ENCODE measurements at regions not wholly inside any gene's neighbourhood (a gene's known extent, or its start where the extent isn't known, plus 50 kb on each side); places are given as distances from the start of the nearest gene placed in this dataset.

- Histone ChIP-seq H2AFZ (ENCODE audit: low read depth) (no peak overlapping the region), H3K36me3 (replicated peaks in 1 of 2; ENCODE audit: control insufficient read depth in 1 of 2, insufficient read depth in 2 of 2, low read length in 1 of 2) (no peaks in the 10 kb centered on the region), H3F3A (replicated peaks; ENCODE audit: insufficient read depth) (no peaks in the 10 kb centered on the region), H4K20me1 (ENCODE audit: insufficient read depth) (no peaks in the 10 kb centered on the region), H3K27me3 (ENCODE audit: insufficient read depth) (no peaks in the 10 kb centered on the region), H3K4me2 (no peak overlapping the region), H3K9me3 (no peaks in the 10 kb centered on the region), H3K9me2 (no peaks in the 10 kb centered on the region), H3K4me3 (ENCODE audit: low read depth in 2 of 2, low read length in 1 of 2) (no peak overlapping the region), H3K9ac (no peak overlapping the region), H3K79me2 (ENCODE audit: insufficient read depth) (no peaks in the 10 kb centered on the region), H3K4me1 (ENCODE audit: control insufficient read depth in 1 of 2, insufficient read depth in 2 of 2, low read depth in 1 of 2, low read length in 1 of 2) (no peaks in the 10 kb centered on the region), H3K27ac (ENCODE audit: low read depth in 2 of 2, low read length in 1 of 2) (no peak overlapping the region)
- POLR2A ChIA-PET, result no interaction called here
- WGBS (ENCODE audit: low lambda C conversion rate), result 2% methylated on average over 2 of the region's 2 CpGs
- no peak for DNase-seq
- TF ChIP-seq NRF1 (IDR thresholded peaks at IDR 0.05; ENCODE audit: low read depth, low read length), result no peak
- no peak for TF ChIP-seq EP300 (IDR thresholded peaks at IDR 0.05; ENCODE audit: borderline replicate concordance in 1 of 2, low read depth in 1 of 2, low read length in 1 of 2)
- TF ChIP-seq POLR2AphosphoS5 (IDR thresholded peaks at IDR 0.05; ENCODE audit: low read depth, low read length), result no peak
- no peak for TF ChIP-seq YY1 (IDR thresholded peaks at IDR 0.05; ENCODE audit: low read depth)
- CTCF ChIA-PET, result interaction anchor here (1.8 kb wide), 1 partner anchor 850 kb away, joined by 3 read pairs; no protein-coding TSS in a partner anchor
Observed at GRCh38 chr2:104023306-104023705, 830.6 kb upstream of the POU3F3 start.

GRCh38 chr2:104023765-104024164 lies 830.1 kb upstream of the POU3F3 start:
- ChIA-PET POLR2A (no interaction called here), CTCF (interaction anchor here (1.8 kb wide), 1 partner anchor 849 kb away, joined by 3 read pairs; no protein-coding TSS in a partner anchor)
- H3K9me3 ChIP-seq, result no peaks in the 10 kb centered on the region
- no peaks in the 10 kb centered on the region for H3K27me3 ChIP-seq (ENCODE audit: insufficient read depth)
- no peaks in the 10 kb centered on the region for H3K36me3 ChIP-seq (replicated peaks in 1 of 2; ENCODE audit: control insufficient read depth in 1 of 2, insufficient read depth in 2 of 2, low read length in 1 of 2)
- H3K27ac ChIP-seq (ENCODE audit: low read depth in 2 of 2, low read length in 1 of 2), result no peak overlapping the region
- no peaks in the 10 kb centered on the region for H3K4me1 ChIP-seq (ENCODE audit: control insufficient read depth in 1 of 2, insufficient read depth in 2 of 2, low read depth in 1 of 2, low read length in 1 of 2)
- H3K4me3 ChIP-seq (ENCODE audit: low read depth in 2 of 2, low read length in 1 of 2), result no peak overlapping the region
- H3F3A ChIP-seq (replicated peaks; ENCODE audit: insufficient read depth), result no peaks in the 10 kb centered on the region
- no peaks in the 10 kb centered on the region for H3K9me2 ChIP-seq
- H3K79me2 ChIP-seq (ENCODE audit: insufficient read depth), result no peaks in the 10 kb centered on the region
- H3K4me2 ChIP-seq, result no peak overlapping the region
- H4K20me1 ChIP-seq (ENCODE audit: insufficient read depth), result no peaks in the 10 kb centered on the region
- H2AFZ ChIP-seq (ENCODE audit: low read depth), result no peak overlapping the region
- no peak for DNase-seq
- no peak overlapping the region for H3K9ac ChIP-seq
- TF ChIP-seq USF1 (IDR thresholded peaks at IDR 0.05; ENCODE audit: borderline replicate concordance, low read depth) (no peak), SMC3 (IDR thresholded peaks at IDR 0.05; ENCODE audit: low read depth, low read length) (no peak), EP300 (IDR thresholded peaks at IDR 0.05; ENCODE audit: borderline replicate concordance in 1 of 2, low read depth in 1 of 2, low read length in 1 of 2) (no peak), RXRA (IDR thresholded peaks at IDR 0.05; ENCODE audit: borderline replicate concordance, low read depth) (no peak), RAD21 (IDR thresholded peaks at IDR 0.05; ENCODE audit: low read length) (no peak), POLR2AphosphoS5 (IDR thresholded peaks at IDR 0.05; ENCODE audit: low read depth, low read length) (no peak), YY1 (IDR thresholded peaks at IDR 0.05; ENCODE audit: low read depth) (no peak), CTCF (IDR thresholded peaks at IDR 0.05) (no peak), IRF3 (IDR thresholded peaks at IDR 0.05; ENCODE audit: low read depth, low read length) (no peak), RCOR1 (IDR thresholded peaks at IDR 0.05; ENCODE audit: low read length) (no peak), FOSL2 (IDR thresholded peaks at IDR 0.05; ENCODE audit: borderline replicate concordance, low read depth) (no peak), TEAD4 (IDR thresholded peaks at IDR 0.05; ENCODE audit: borderline replicate concordance, insufficient read depth) (no peak), MXI1 (IDR thresholded peaks at IDR 0.05; ENCODE audit: low read depth, low read length) (no peak), USF2 (IDR thresholded peaks at IDR 0.05; ENCODE audit: borderline replicate concordance, low read depth, low read length) (no peak), TCF12 (IDR thresholded peaks at IDR 0.05) (no peak), GABPA (IDR thresholded peaks at IDR 0.05; ENCODE audit: low read depth) (no peak)
- WGBS (ENCODE audit: low lambda C conversion rate), result 7% methylated on average over 8 of the region's 8 CpGs
